B cell (primary cell): ENCODE measurements at regions not wholly inside any gene's neighbourhood (a gene's known extent, or its start where the extent isn't known, plus 50 kb on each side); places are given as distances from the start of the nearest gene placed in this dataset.

Experiments used
- CTCF ChIP-seq: fragments of 200-600 bp; IDR thresholded peaks from one replicate; pipeline ENCODE4 v1.8.0; 2022; ENCODE audit warnings: antibody characterized with exemption, mild to moderate bottlenecking
- EZH2 ChIP-seq: IDR thresholded peaks from 2 replicates; pipeline ENCODE4 v1.6.1; 2012; ENCODE audit warnings: borderline replicate concordance, low read depth, mild to moderate bottlenecking, moderate library complexity, low read length; ENCODE audit not compliant: insufficient read depth, poor library complexity, severe bottlenecking

DNA sequence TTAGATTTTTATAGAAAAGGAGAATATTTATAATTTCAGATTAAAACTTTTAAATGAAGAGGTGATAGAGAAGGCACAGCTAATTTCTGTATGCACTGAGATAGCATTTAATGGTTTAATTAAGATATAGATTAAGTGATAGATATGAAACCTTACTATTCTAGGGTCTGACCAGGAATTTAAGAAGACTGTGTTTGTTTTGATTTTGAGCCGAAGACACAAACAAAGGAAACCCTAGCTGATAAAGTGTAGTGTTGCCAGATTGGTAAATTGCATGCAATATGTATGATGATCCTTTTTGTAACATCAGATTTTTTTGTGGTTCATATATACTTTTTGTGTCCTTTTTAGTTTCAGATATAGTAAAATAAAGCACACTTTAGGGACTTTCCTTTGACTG, 141.8 kb downstream of the ZPLD1 start:
- TF ChIP-seq EZH2: no peak
- TF ChIP-seq CTCF: no peak
